KMS-11 (cell line): ENCODE measurements at regions not wholly inside any gene's neighbourhood (a gene's known extent, or its start where the extent isn't known, plus 50 kb on each side); places are given as distances from the start of the nearest gene placed in this dataset.

Source experiments
- H2AFZ ChIP-seq: fragments of 200-600 bp; sonication (generic); 2 replicates; pipeline ENCODE4 v1.6.1; 2016; ENCODE audit warnings: antibody characterized with exemption, mixed run types, low read depth
- H3K27ac ChIP-seq: fragments of 200-600 bp; sonication (generic); 2 replicates; pipeline ENCODE4 v1.6.1; 2016; ENCODE audit warnings: mild to moderate bottlenecking, mixed run types
- H3K27me3 ChIP-seq: fragments of 200-600 bp; sonication (generic); 2 replicates; pipeline ENCODE4 v1.6.1; 2017; ENCODE audit warnings: mild to moderate bottlenecking, low read depth, mixed run types, moderate library complexity; ENCODE audit not compliant: insufficient read depth
- H3K36me3 ChIP-seq: fragments of 200-600 bp; sonication (generic); 2 replicates; pipeline ENCODE4 v1.6.1; 2017; ENCODE audit warnings: mild to moderate bottlenecking, mixed run types; ENCODE audit not compliant: insufficient read depth
- H3K4me1 ChIP-seq: fragments of 200-600 bp; sonication (generic); 2 replicates; pipeline ENCODE4 v1.6.1; 2016; ENCODE audit warnings: mild to moderate bottlenecking, low read depth, mixed run types; ENCODE audit not compliant: poor library complexity, severe bottlenecking
- H3K4me2 ChIP-seq: fragments of 200-600 bp; sonication (generic); 2 replicates; pipeline ENCODE4 v1.7.0; 2016; ENCODE audit warnings: mild to moderate bottlenecking, mixed run types
- H3K4me3 ChIP-seq: fragments of 200-600 bp; sonication (generic); IDR thresholded peaks from 2 replicates; pipeline ENCODE4 v1.6.1; 2017; ENCODE audit warnings: low read depth, low read length, mixed read lengths; ENCODE audit not compliant: insufficient read depth
- H3K79me2 ChIP-seq: fragments of 200-600 bp; sonication (generic); 2 replicates; pipeline ENCODE4 v1.6.1; 2016; ENCODE audit warnings: low read depth, mixed run types; ENCODE audit not compliant: insufficient read depth
- H3K9ac ChIP-seq: fragments of 200-600 bp; sonication (generic); 2 replicates; pipeline ENCODE4 v1.6.1; 2016; ENCODE audit warnings: mild to moderate bottlenecking, mixed run types
- H4K20me1 ChIP-seq: fragments of 200-600 bp; sonication (generic); 2 replicates; pipeline ENCODE4 v1.6.1; 2016; ENCODE audit warnings: mild to moderate bottlenecking, mixed run types; ENCODE audit not compliant: insufficient read depth
- CTCF ChIP-seq: fragments of 200-600 bp; sonication (generic); conservative IDR thresholded peaks from 2 replicates; pipeline ENCODE4 v1.6.1; 2017; ENCODE audit warnings: low read depth, mild to moderate bottlenecking, antibody characterized with exemption, low read length, moderate library complexity, mixed read lengths

- Histone ChIP-seq H3K9ac (no peak overlapping the region), H4K20me1 (no peaks in the 10 kb centered on the region), H3K27me3 (no peaks in the 10 kb centered on the region), H3K27ac (no peak overlapping the region), H3K4me2 (no peak overlapping the region), H3K79me2 (no peaks in the 10 kb centered on the region), H3K4me1 (peaks cover 2% of the 10 kb centered on the region), H2AFZ (no peak overlapping the region), H3K4me3 (no peak overlapping the region), H3K36me3 (no peaks in the 10 kb centered on the region)
- no peak for TF ChIP-seq CTCF
These were observed 412.7 kb downstream of the CDH10 start for GRCh38 chr5:24232041-24232440.

- Histone ChIP-seq H3K79me2 (no peaks in the 10 kb centered on the region), H3K4me1 (no peaks in the 10 kb centered on the region), H3K27me3 (no peaks in the 10 kb centered on the region), H3K27ac (no peak overlapping the region), H3K9ac (no peak overlapping the region), H3K4me2 (no peak overlapping the region), H3K4me3 (no peak overlapping the region), H2AFZ (no peak overlapping the region), H4K20me1 (no peaks in the 10 kb centered on the region), H3K36me3 (no peaks in the 10 kb centered on the region)
- no peak for TF ChIP-seq CTCF
These were observed 411.8 kb downstream of the CDH10 start for GRCh38 chr5:24232929-24233498.

GRCh38 chr5:24235946-24236345, 408.8 kb downstream of the CDH10 start:
- H3K27ac ChIP-seq, result no peak overlapping the region
- no peak overlapping the region for H3K4me2 ChIP-seq
- no peaks in the 10 kb centered on the region for H3K36me3 ChIP-seq
- no peak overlapping the region for H3K4me3 ChIP-seq
- no peak overlapping the region for H2AFZ ChIP-seq
- H3K9ac ChIP-seq, result no peak overlapping the region
- no peaks in the 10 kb centered on the region for H4K20me1 ChIP-seq
- H3K79me2 ChIP-seq, result no peaks in the 10 kb centered on the region
- no peak for TF ChIP-seq CTCF
- no peaks in the 10 kb centered on the region for H3K27me3 ChIP-seq
- H3K4me1 ChIP-seq, result no peaks in the 10 kb centered on the region

- no peaks in the 10 kb centered on the region for H3K4me1 ChIP-seq
- H2AFZ ChIP-seq, result no peak overlapping the region
- no peaks in the 10 kb centered on the region for H3K36me3 ChIP-seq
- no peak for TF ChIP-seq CTCF
- H3K4me3 ChIP-seq, result no peak overlapping the region
- H3K4me2 ChIP-seq, result no peak overlapping the region
- H4K20me1 ChIP-seq, result no peaks in the 10 kb centered on the region
- H3K27ac ChIP-seq, result no peak overlapping the region
- no peaks in the 10 kb centered on the region for H3K79me2 ChIP-seq
- H3K27me3 ChIP-seq, result no peaks in the 10 kb centered on the region
- no peak overlapping the region for H3K9ac ChIP-seq
These were observed 399.0 kb downstream of the CDH10 start for GRCh38 chr5:24245821-24246220.
